HEK293T (cell line): ENCODE measurements at regions not wholly inside any gene's neighbourhood (a gene's known extent, or its start where the extent isn't known, plus 50 kb on each side); places are given as distances from the start of the nearest gene placed in this dataset.

ENCODE experiments used
- FOXA1 ChIP-seq: fragments of 450-650 bp; IDR thresholded peaks from 2 replicates; pipeline ENCODE4 v1.6.1; 2016; ENCODE audit warnings: mild to moderate bottlenecking
- HDGF ChIP-seq: fragments of 450-650 bp; IDR thresholded peaks from 2 replicates; pipeline ENCODE4 v1.6.1; 2017; ENCODE audit warnings: antibody characterized with exemption, borderline replicate concordance
- L3MBTL2 ChIP-seq: fragments of 450-650 bp; conservative IDR thresholded peaks from 2 replicates; pipeline ENCODE4 v1.6.1; 2016; ENCODE audit warnings: mild to moderate bottlenecking
- SP1 ChIP-seq: fragments of 450-650 bp; IDR thresholded peaks from 2 replicates; pipeline ENCODE4 v1.6.1; 2017
- TARDBP ChIP-seq: fragments of 450-650 bp; IDR thresholded peaks from 2 replicates; pipeline ENCODE4 v1.6.1; 2016

DNA sequence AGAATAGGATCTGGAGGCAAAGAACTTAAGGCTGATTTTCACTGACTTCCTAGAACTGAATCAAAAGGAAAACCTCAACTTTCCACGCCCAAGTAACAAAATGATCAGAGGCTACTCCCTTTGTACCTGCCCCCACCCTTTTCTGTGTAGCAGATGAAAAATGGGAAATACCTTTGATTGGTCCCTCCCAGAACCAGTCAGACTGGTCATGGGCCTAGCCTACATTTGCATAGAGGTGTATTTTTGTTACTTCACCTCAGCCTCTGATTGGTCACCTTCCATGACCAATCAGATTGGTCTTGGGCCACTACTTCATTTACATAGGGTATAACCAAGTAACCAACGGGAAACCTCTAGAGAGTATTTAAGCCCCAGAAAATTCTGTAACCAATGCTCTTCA is 1553.5 kb upstream of the C9orf72 start:
- TF ChIP-seq FOXA1 (no peak), HDGF (no peak), SP1 (no peak), TARDBP (no peak), L3MBTL2 (no peak)
